WTC11 (cell line): ENCODE measurements at regions not wholly inside any gene's neighbourhood (a gene's known extent, or its start where the extent isn't known, plus 50 kb on each side); places are given as distances from the start of the nearest gene placed in this dataset.

Source experiments
- ATAC-seq: fragments of 200-7000 bp; cut with Tn5 transposase; 2 replicates; pipeline ENCODE4 v1.10.0; 2021; ENCODE audit warnings: mild to moderate bottlenecking, moderate library complexity
- CTCF ChIA-PET: fragments of 300-600 bp; sonication (Branson Sonifier 250); formaldehyde crosslinking; loops from one replicate; lab custom pipeline; 2021; ENCODE audit warnings: antibody characterized with exemption; lab: Charles Lee
- POLR2A ChIA-PET: fragments of 350-600 bp; sonication (Branson Sonifier 250); formaldehyde crosslinking; loops from one replicate; lab custom pipeline; 2021; ENCODE audit warnings: antibody characterized with exemption; lab: Charles Lee
- DNase-seq: peaks from one replicate; pipeline ENCODE4 v3.0.0; 2021; ENCODE audit warnings: low spot score
- H3K27ac Mint-ChIP-seq: 2 replicates; pipeline ENCODE4 v1.8.0; 2021; ENCODE audit warnings: mixed read lengths
- H3K27me3 Mint-ChIP-seq: 2 replicates; pipeline ENCODE4 v1.8.0; 2021; ENCODE audit warnings: low read depth, mild to moderate bottlenecking, moderate library complexity, mixed read lengths
- H3K36me3 Mint-ChIP-seq: 2 replicates; pipeline ENCODE4 v1.8.0; 2021; ENCODE audit warnings: mixed read lengths
- H3K4me1 Mint-ChIP-seq: 2 replicates; pipeline ENCODE4 v1.8.0; 2022; ENCODE audit warnings: mixed read lengths
- H3K4me3 Mint-ChIP-seq: 2 replicates; pipeline ENCODE4 v1.8.0; 2021; ENCODE audit warnings: mild to moderate bottlenecking, moderate library complexity, mixed read lengths
- H3K9me3 Mint-ChIP-seq: 2 replicates; pipeline ENCODE4 v1.8.0; 2021; ENCODE audit warnings: mixed read lengths
- ELF4 ChIP-seq: sonication (generic); formaldehyde crosslinking; IDR thresholded peaks from 2 replicates; pipeline ENCODE4 v1.8.1; 2022; ENCODE audit warnings: low read depth, mild to moderate bottlenecking, moderate library complexity, missing genetic modification reagents
- ERG ChIP-seq: fragments of 250-450 bp; sonication (Bioruptor Pico); IDR thresholded peaks from 2 replicates; pipeline ENCODE4 v1.8.0; 2021; ENCODE audit warnings: mild to moderate bottlenecking
- ETV6 ChIP-seq: sonication (generic); formaldehyde crosslinking; IDR thresholded peaks from 2 replicates; pipeline ENCODE4 v1.8.1; 2022; ENCODE audit warnings: mild to moderate bottlenecking, missing genetic modification reagents
- GABPB1 ChIP-seq: sonication (generic); formaldehyde crosslinking; IDR thresholded peaks from 2 replicates; pipeline ENCODE4 v1.8.1; 2023; ENCODE audit warnings: mild to moderate bottlenecking, missing genetic modification reagents
- MAX ChIP-seq: sonication (generic); formaldehyde crosslinking; IDR thresholded peaks from 2 replicates; pipeline ENCODE4 v1.8.0; 2022; ENCODE audit warnings: mild to moderate bottlenecking, missing genetic modification reagents
- NR1H2 ChIP-seq: sonication (generic); formaldehyde crosslinking; IDR thresholded peaks from 2 replicates; pipeline ENCODE4 v1.9.0; 2021; ENCODE audit warnings: mild to moderate bottlenecking, moderate library complexity, missing genetic modification reagents
- NR2C2 ChIP-seq: sonication (generic); formaldehyde crosslinking; IDR thresholded peaks from 2 replicates; pipeline ENCODE4 v1.8.0; 2022; ENCODE audit warnings: mild to moderate bottlenecking, missing genetic modification reagents
- OVOL2 ChIP-seq: fragments of 250-450 bp; sonication (Bioruptor Pico); IDR thresholded peaks from 2 replicates; pipeline ENCODE4 v1.9.0; 2021; ENCODE audit warnings: mild to moderate bottlenecking, borderline replicate concordance
- PREB ChIP-seq: sonication (generic); formaldehyde crosslinking; IDR thresholded peaks from 2 replicates; pipeline ENCODE4 v1.8.1; 2022; ENCODE audit warnings: mild to moderate bottlenecking, missing genetic modification reagents, moderate library complexity, borderline replicate concordance
- SMAD3 ChIP-seq: sonication (generic); formaldehyde crosslinking; IDR thresholded peaks from 2 replicates; pipeline ENCODE4 v1.8.0; 2022; ENCODE audit warnings: missing genetic modification reagents, mild to moderate bottlenecking, borderline replicate concordance
- SOX15 ChIP-seq: fragments of 250-450 bp; sonication (Bioruptor Pico); IDR thresholded peaks from 2 replicates; pipeline ENCODE4 v1.9.0; 2021; ENCODE audit warnings: mild to moderate bottlenecking
- SP1 ChIP-seq: sonication (generic); formaldehyde crosslinking; conservative IDR thresholded peaks from 2 replicates; pipeline ENCODE4 v1.8.1; 2022; ENCODE audit warnings: missing genetic modification reagents
- STAT6 ChIP-seq: sonication (generic); formaldehyde crosslinking; conservative IDR thresholded peaks from 2 replicates; pipeline ENCODE4 v1.8.1; 2023; ENCODE audit warnings: mild to moderate bottlenecking, low read depth, missing genetic modification reagents, moderate library complexity
- TCF7 ChIP-seq: sonication (generic); formaldehyde crosslinking; IDR thresholded peaks from 2 replicates; pipeline ENCODE4 v1.8.0; 2022; ENCODE audit warnings: mild to moderate bottlenecking, low read depth, missing genetic modification reagents, moderate library complexity
- ZNF317 ChIP-seq: sonication (generic); formaldehyde crosslinking; IDR thresholded peaks from 2 replicates; pipeline ENCODE4 v1.8.1; 2023; ENCODE audit warnings: low read depth, mild to moderate bottlenecking, moderate library complexity, missing genetic modification reagents, borderline replicate concordance
- TF ChIP-seq, protein P1 (sequence below): sonication (generic); formaldehyde crosslinking; IDR thresholded peaks from 2 replicates; pipeline ENCODE4 v1.8.1; 2022; ENCODE audit warnings: mild to moderate bottlenecking, moderate library complexity, missing genetic modification reagents
- TF ChIP-seq, protein P2 (sequence below): sonication (generic); formaldehyde crosslinking; IDR thresholded peaks from 2 replicates; pipeline ENCODE4 v1.8.1; 2023; ENCODE audit warnings: mild to moderate bottlenecking, missing genetic modification reagents, borderline replicate concordance
- TF ChIP-seq, protein P3 (sequence below): sonication (generic); formaldehyde crosslinking; IDR thresholded peaks from 2 replicates; pipeline ENCODE4 v1.8.0; 2023; ENCODE audit warnings: missing genetic modification reagents

GRCh38 chr16:11482946-11483748 is 103.6 kb downstream of the LITAF start:
- no peak overlapping the region for H3K27ac Mint-ChIP-seq

DNA sequence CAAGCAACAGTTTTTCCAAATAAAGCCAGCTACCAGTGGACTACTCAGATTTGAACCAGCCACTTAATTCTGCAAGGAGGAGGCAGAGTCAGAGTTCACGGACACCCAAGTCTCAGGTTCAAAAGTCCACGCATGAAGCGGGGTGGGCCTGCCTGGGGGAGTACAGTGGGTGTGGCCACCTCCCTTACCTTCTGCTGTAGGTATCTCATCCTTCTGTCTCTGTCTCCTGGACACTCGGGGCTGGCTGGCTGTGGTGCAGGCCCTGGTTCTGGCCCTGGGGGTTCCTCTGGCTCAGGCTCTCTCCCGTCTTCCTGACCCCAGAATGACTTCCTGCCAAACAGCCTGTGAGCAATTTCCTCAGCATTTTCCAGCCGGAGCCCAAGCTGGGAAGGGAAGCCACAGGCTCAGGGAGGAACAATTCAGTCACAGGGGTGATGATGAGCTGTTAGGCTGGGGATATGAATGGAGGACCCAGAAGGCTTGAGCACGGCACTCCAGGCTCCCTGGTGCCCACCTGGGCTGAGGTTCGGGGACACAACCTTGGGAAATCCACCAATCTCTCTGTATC is 101.9 kb downstream of the LITAF start:
- H3K9me3 Mint-ChIP-seq: peaks cover 54% of the 10 kb centered on the region
- ChIA-PET POLR2A (no interaction called here), CTCF (no interaction called here)
- no peak for ATAC-seq
- no peak for DNase-seq
- H3K27me3 Mint-ChIP-seq: no peaks in the 10 kb centered on the region
- H3K27ac Mint-ChIP-seq: no peak overlapping the region
- no peaks in the 10 kb centered on the region for H3K4me1 Mint-ChIP-seq
- no peak overlapping the region for H3K4me3 Mint-ChIP-seq
- H3K36me3 Mint-ChIP-seq: peaks cover 68% of the 10 kb centered on the region
- TF ChIP-seq ETV6 (no peak), ZNF317 (no peak), MAX (CRISPR knock-in tag) (no peak), GABPB1 (no peak), TCF7 (CRISPR knock-in tag) (no peak), ERG (no peak), NR1H2 (CRISPR knock-in tag) (no peak), NR2C2 (CRISPR knock-in tag) (no peak), PREB (CRISPR knock-in tag) (no peak), ELF4 (CRISPR knock-in tag) (no peak), SP1 (CRISPR knock-in tag) (no peak), SMAD3 (no peak)
- TF ChIP-seq, protein P1, sequence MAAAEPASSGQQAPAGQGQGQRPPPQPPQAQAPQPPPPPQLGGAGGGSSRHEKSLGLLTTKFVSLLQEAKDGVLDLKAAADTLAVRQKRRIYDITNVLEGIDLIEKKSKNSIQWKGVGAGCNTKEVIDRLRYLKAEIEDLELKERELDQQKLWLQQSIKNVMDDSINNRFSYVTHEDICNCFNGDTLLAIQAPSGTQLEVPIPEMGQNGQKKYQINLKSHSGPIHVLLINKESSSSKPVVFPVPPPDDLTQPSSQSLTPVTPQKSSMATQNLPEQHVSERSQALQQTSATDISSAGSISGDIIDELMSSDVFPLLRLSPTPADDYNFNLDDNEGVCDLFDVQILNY (CRISPR knock-in tag): no peak
- TF ChIP-seq, protein P2, sequence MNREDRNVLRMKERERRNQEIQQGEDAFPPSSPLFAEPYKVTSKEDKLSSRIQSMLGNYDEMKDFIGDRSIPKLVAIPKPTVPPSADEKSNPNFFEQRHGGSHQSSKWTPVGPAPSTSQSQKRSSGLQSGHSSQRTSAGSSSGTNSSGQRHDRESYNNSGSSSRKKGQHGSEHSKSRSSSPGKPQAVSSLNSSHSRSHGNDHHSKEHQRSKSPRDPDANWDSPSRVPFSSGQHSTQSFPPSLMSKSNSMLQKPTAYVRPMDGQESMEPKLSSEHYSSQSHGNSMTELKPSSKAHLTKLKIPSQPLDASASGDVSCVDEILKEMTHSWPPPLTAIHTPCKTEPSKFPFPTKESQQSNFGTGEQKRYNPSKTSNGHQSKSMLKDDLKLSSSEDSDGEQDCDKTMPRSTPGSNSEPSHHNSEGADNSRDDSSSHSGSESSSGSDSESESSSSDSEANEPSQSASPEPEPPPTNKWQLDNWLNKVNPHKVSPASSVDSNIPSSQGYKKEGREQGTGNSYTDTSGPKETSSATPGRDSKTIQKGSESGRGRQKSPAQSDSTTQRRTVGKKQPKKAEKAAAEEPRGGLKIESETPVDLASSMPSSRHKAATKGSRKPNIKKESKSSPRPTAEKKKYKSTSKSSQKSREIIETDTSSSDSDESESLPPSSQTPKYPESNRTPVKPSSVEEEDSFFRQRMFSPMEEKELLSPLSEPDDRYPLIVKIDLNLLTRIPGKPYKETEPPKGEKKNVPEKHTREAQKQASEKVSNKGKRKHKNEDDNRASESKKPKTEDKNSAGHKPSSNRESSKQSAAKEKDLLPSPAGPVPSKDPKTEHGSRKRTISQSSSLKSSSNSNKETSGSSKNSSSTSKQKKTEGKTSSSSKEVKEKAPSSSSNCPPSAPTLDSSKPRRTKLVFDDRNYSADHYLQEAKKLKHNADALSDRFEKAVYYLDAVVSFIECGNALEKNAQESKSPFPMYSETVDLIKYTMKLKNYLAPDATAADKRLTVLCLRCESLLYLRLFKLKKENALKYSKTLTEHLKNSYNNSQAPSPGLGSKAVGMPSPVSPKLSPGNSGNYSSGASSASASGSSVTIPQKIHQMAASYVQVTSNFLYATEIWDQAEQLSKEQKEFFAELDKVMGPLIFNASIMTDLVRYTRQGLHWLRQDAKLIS: no peak
- TF ChIP-seq, protein P3, sequence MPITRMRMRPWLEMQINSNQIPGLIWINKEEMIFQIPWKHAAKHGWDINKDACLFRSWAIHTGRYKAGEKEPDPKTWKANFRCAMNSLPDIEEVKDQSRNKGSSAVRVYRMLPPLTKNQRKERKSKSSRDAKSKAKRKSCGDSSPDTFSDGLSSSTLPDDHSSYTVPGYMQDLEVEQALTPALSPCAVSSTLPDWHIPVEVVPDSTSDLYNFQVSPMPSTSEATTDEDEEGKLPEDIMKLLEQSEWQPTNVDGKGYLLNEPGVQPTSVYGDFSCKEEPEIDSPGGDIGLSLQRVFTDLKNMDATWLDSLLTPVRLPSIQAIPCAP (CRISPR knock-in tag): no peak

More at GRCh38 chr16:11482946-11483748, 103.6 kb downstream of the LITAF start:
- ATAC-seq (no peak), DNase-seq (no peak)
- H3K36me3 Mint-ChIP-seq: peaks cover 61% of the 10 kb centered on the region
- no peaks in the 10 kb centered on the region for H3K4me1 Mint-ChIP-seq
- no peak overlapping the region for H3K4me3 Mint-ChIP-seq
- POLR2A ChIA-PET: no interaction called here
- H3K9me3 Mint-ChIP-seq: peaks cover 52% of the 10 kb centered on the region
- CTCF ChIA-PET: no interaction called here
- H3K27me3 Mint-ChIP-seq: no peaks in the 10 kb centered on the region
- TF ChIP-seq, protein P1 (CRISPR knock-in tag): no peak
- TF ChIP-seq STAT6 (CRISPR knock-in tag) (no peak), OVOL2 (CRISPR knock-in tag) (no peak), GABPB1 (no peak), SOX15 (no peak)
